Caki2 (cell line): ENCODE measurements at regions not wholly inside any gene's neighbourhood (a gene's known extent, or its start where the extent isn't known, plus 50 kb on each side); places are given as distances from the start of the nearest gene placed in this dataset.
A peak's percentile ranks its signal among the peaks of the same experiment; 100 is the strongest.

ENCODE experiments used
- DNase-seq: peaks from one replicate; pipeline ENCODE4 v3.0.0-alpha.2; 2015; ENCODE audit warnings: low read depth
- in situ Hi-C: cut with HindIII; loops from 2 replicates; pipeline ENCODE4 v1.10.0; 2016; ENCODE audit warnings: low sequenced_read_pairs, low pct_unique_long_range_greater_than_20kb, mixed read lengths

GRCh38 chr2:144967961-144968360, 448.0 kb upstream of the ZEB2 start:
- in situ Hi-C loops: no loop called here
- DNase-seq: no peak

GRCh38 chr2:144965172-144965571, 445.3 kb upstream of the ZEB2 start:
- DNase-seq: no peak
- in situ Hi-C loops: no loop called here

- DNase-seq: no peak
- in situ Hi-C loops: no loop called here
These were observed 443.1 kb upstream of the ZEB2 start for GRCh38 chr2:144963031-144963430.

GRCh38 chr2:144959416-144959815, 439.5 kb upstream of the ZEB2 start:
- in situ Hi-C loops: no loop called here
- no peak for DNase-seq

- peak; percentile 50 for DNase-seq
- in situ Hi-C loops: no loop called here
These were observed 431.1 kb upstream of the ZEB2 start for GRCh38 chr2:144950899-144951560.

- in situ Hi-C loops: no loop called here
- no peak for DNase-seq
These were observed 428.4 kb upstream of the ZEB2 start for GRCh38 chr2:144948205-144948855.

GRCh38 chr2:144947709-144948037, 427.8 kb upstream of the ZEB2 start:
- in situ Hi-C loops: no loop called here
- no peak for DNase-seq

- in situ Hi-C loops: no loop called here
- no peak for DNase-seq
These were observed 426.3 kb upstream of the ZEB2 start for GRCh38 chr2:144946263-144946662.

- in situ Hi-C loops: no loop called here
- no peak for DNase-seq
These were observed 424.8 kb upstream of the ZEB2 start for GRCh38 chr2:144944546-144945220.

- no peak for DNase-seq
- in situ Hi-C loops: no loop called here
These were observed 424.1 kb upstream of the ZEB2 start for GRCh38 chr2:144943986-144944385.

- in situ Hi-C loops: no loop called here
- no peak for DNase-seq
These were observed 423.5 kb upstream of the ZEB2 start for GRCh38 chr2:144943293-144943941.

- in situ Hi-C loops: no loop called here
- no peak for DNase-seq
These were observed 422.8 kb upstream of the ZEB2 start for GRCh38 chr2:144942516-144943256.

GRCh38 chr2:144941743-144942488, 422.0 kb upstream of the ZEB2 start:
- in situ Hi-C loops: no loop called here
- no peak for DNase-seq

GRCh38 chr2:144939590-144939989, 419.7 kb upstream of the ZEB2 start:
- in situ Hi-C loops: no loop called here
- DNase-seq: no peak

- in situ Hi-C loops: no loop called here
- DNase-seq: peak; percentile 12
These were observed 418.2 kb upstream of the ZEB2 start for GRCh38 chr2:144937910-144938709.

GRCh38 chr2:144937066-144937465, 417.1 kb upstream of the ZEB2 start:
- no peak for DNase-seq
- in situ Hi-C loops: no loop called here

- peak; percentile 17 for DNase-seq
- in situ Hi-C loops: no loop called here
These were observed 416.5 kb upstream of the ZEB2 start for GRCh38 chr2:144936442-144936841.
